ENCODE measurements at regions not wholly inside any gene's neighbourhood (a gene's known extent, or its start where the extent isn't known, plus 50 kb on each side); places are given as distances from the start of the nearest gene placed in this dataset.

DNA sequence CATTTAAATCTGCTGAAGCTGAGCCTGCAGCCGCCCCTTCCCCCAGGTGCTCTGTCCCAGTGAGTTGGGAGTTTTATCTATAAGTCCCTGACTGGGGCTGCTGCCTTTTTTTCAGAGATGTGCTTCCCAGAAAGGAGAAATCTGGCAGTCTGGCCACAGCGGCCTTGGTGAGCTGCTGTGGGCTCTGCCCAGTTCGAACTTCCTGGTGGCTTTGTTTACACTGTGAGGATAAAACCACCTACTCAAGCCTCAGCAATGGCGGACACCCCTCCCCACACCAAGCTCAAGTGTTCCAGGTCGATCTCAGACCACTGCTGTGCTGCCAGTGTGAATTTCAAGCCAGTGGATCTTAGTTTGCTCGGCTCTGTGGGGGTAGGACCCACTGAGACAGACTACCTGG is 97.3 kb downstream of the ACAA2 start:
- WGBS (ENCODE audit: insufficient coverage): 42% methylated on average over 2 of the region's 6 CpGs
- ChIA-PET CTCF (interaction anchor here in 1 of 2 donors (1.0 kb wide), 1 partner anchor 11 kb away, joined by 7 read pairs; no protein-coding TSS in a partner anchor), POLR2A (no interaction called here)
- ATAC-seq (replicated peaks in 1 of 4) (no peak), DNase-seq (no peak)
- Histone ChIP-seq H3K36me3 (ENCODE audit: control insufficient read depth in 2 of 2, extremely low read depth in 1 of 2, insufficient read depth in 1 of 2, low read length in 1 of 2) (no peaks in the 10 kb centered on the region), H3K4me1 (ENCODE audit: control insufficient read depth in 1 of 2, extremely low read depth in 1 of 2, insufficient read depth in 2 of 2, low read length in 2 of 2) (no peaks in the 10 kb centered on the region), H3K9me3 (no peaks in the 10 kb centered on the region), H3K27me3 (replicated peaks in 1 of 2; ENCODE audit: control insufficient read depth in 2 of 2, extremely low read depth in 1 of 2, insufficient read depth in 2 of 2, low read length in 1 of 2) (peaks cover 0 to 11% of the 10 kb centered on the region in 2 experiments), H3K27ac (ENCODE audit: low read length) (no peak overlapping the region), H3K4me3 (ENCODE audit: control insufficient read depth in 1 of 2, extremely low read depth in 1 of 2, low read length in 1 of 2) (no peak overlapping the region)
- peaks cover 16 to 19% of the 10 kb centered on the region in 2 donors for H3K27me3 Mint-ChIP-seq
- no peak overlapping the region for H3K27ac Mint-ChIP-seq
- H3K4me1 Mint-ChIP-seq: no peaks in the 10 kb centered on the region
- no peak overlapping the region for H3K4me3 Mint-ChIP-seq
- no peaks in the 10 kb centered on the region for H3K36me3 Mint-ChIP-seq
- H3K9me3 Mint-ChIP-seq: no peaks in the 10 kb centered on the region

DNA sequence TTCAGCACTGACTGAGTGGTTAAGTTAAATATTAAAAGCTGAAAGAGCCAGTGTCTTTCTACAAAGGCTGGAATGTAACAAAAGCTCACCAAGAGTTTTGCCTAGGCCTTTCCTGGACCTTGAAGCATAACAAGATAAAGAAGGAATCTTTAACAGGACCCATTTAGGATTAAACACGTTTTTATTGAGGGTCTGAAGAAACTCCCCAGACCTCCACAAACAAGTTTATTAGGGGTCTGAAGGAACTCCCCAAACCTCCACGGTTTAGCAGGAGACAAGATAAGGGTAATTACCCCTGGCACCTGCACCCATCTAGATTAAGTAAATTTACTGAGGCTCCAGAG is 104.0 kb downstream of the ACAA2 start:
- H3K4me3 Mint-ChIP-seq: no peak overlapping the region
- no peaks in the 10 kb centered on the region for H3K9me3 Mint-ChIP-seq
- no CpG with 5 or more reads among the region's 2 CpGs for WGBS (ENCODE audit: insufficient coverage)
- Histone ChIP-seq H3K9me3 (no peaks in the 10 kb centered on the region), H3K36me3 (ENCODE audit: control insufficient read depth in 2 of 2, extremely low read depth in 1 of 2, insufficient read depth in 1 of 2, low read length in 1 of 2) (no peaks in the 10 kb centered on the region), H3K4me3 (ENCODE audit: control insufficient read depth in 1 of 2, extremely low read depth in 1 of 2, low read length in 1 of 2) (no peak overlapping the region), H3K4me1 (ENCODE audit: control insufficient read depth in 1 of 2, extremely low read depth in 1 of 2, insufficient read depth in 2 of 2, low read length in 2 of 2) (no peaks in the 10 kb centered on the region), H3K27me3 (replicated peaks in 1 of 2; ENCODE audit: control insufficient read depth in 2 of 2, extremely low read depth in 1 of 2, insufficient read depth in 2 of 2, low read length in 1 of 2) (no peaks in the 10 kb centered on the region), H3K27ac (ENCODE audit: low read length) (no peak overlapping the region)
- DNase-seq (no peak), ATAC-seq (replicated peaks in 1 of 4) (no peak)
- POLR2A ChIA-PET: no interaction called here
- peaks cover 5 to 13% of the 10 kb centered on the region in 2 donors for H3K27me3 Mint-ChIP-seq
- H3K4me1 Mint-ChIP-seq: no peaks in the 10 kb centered on the region
- H3K27ac Mint-ChIP-seq: no peak overlapping the region
- CTCF ChIA-PET: no interaction called here
- H3K36me3 Mint-ChIP-seq: no peaks in the 10 kb centered on the region

GRCh38 chr18:49708662-49709346 is 104.5 kb downstream of the ACAA2 start:
- no peaks in the 10 kb centered on the region for H3K36me3 Mint-ChIP-seq
- H3K27me3 ChIP-seq (replicated peaks in 1 of 2; ENCODE audit: control insufficient read depth in 2 of 2, extremely low read depth in 1 of 2, insufficient read depth in 2 of 2, low read length in 1 of 2): no peaks in the 10 kb centered on the region
- ChIA-PET POLR2A (no interaction called here), CTCF (no interaction called here)
- H3K27ac Mint-ChIP-seq: no peak overlapping the region
- no peaks in the 10 kb centered on the region for H3K9me3 Mint-ChIP-seq
- no peak overlapping the region for H3K4me3 ChIP-seq (ENCODE audit: control insufficient read depth in 1 of 2, extremely low read depth in 1 of 2, low read length in 1 of 2)
- no peaks in the 10 kb centered on the region for H3K9me3 ChIP-seq
- 85% methylated on average over 2 of the region's 6 CpGs for WGBS (ENCODE audit: insufficient coverage)
- H3K27ac ChIP-seq (ENCODE audit: low read length): no peak overlapping the region
- H3K4me1 ChIP-seq (ENCODE audit: control insufficient read depth in 1 of 2, extremely low read depth in 1 of 2, insufficient read depth in 2 of 2, low read length in 2 of 2): no peaks in the 10 kb centered on the region
- no peaks in the 10 kb centered on the region for H3K36me3 ChIP-seq (ENCODE audit: control insufficient read depth in 2 of 2, extremely low read depth in 1 of 2, insufficient read depth in 1 of 2, low read length in 1 of 2)
- DNase-seq: no peak
- H3K4me3 Mint-ChIP-seq: no peak overlapping the region
- H3K4me1 Mint-ChIP-seq: no peaks in the 10 kb centered on the region
- peaks cover 5 to 11% of the 10 kb centered on the region in 2 donors for H3K27me3 Mint-ChIP-seq
- ATAC-seq (replicated peaks in 1 of 4): no peak

DNA sequence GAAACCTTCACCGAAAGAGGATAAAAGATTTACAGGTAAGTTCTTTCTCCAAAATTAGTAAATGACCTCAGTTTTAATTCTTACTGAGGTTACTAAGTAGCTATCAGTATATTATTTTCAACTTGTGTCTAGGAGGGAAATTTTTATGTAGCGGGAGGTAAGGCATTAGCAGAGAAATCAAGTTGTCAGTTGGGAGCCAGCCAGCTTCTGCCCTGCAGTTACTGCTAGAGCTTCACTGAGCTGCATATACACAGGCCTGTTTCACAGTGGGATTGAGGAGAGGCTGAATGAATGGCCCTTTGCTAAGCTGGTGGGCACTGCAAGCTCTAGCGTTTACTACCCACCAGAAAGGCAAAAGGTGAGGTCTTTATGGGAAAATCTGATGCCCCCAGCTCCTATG is 105.7 kb downstream of the ACAA2 start:
- no peak overlapping the region for H3K4me3 ChIP-seq (ENCODE audit: control insufficient read depth in 1 of 2, extremely low read depth in 1 of 2, low read length in 1 of 2)
- no peaks in the 10 kb centered on the region for H3K9me3 Mint-ChIP-seq
- no peaks in the 10 kb centered on the region for H3K36me3 ChIP-seq (ENCODE audit: control insufficient read depth in 2 of 2, extremely low read depth in 1 of 2, insufficient read depth in 1 of 2, low read length in 1 of 2)
- no peak for DNase-seq
- no peaks in the 10 kb centered on the region for H3K4me1 Mint-ChIP-seq
- H3K27ac ChIP-seq (ENCODE audit: low read length): no peak overlapping the region
- H3K9me3 ChIP-seq: no peaks in the 10 kb centered on the region
- H3K27me3 Mint-ChIP-seq: peaks cover 0 to 11% of the 10 kb centered on the region in 2 donors
- ChIA-PET CTCF (no interaction called here), POLR2A (no interaction called here)
- no peaks in the 10 kb centered on the region for H3K36me3 Mint-ChIP-seq
- 93% methylated on average over 2 of the region's 3 CpGs for WGBS (ENCODE audit: insufficient coverage)
- H3K4me3 Mint-ChIP-seq: no peak overlapping the region
- H3K4me1 ChIP-seq (ENCODE audit: control insufficient read depth in 1 of 2, extremely low read depth in 1 of 2, insufficient read depth in 2 of 2, low read length in 2 of 2): no peaks in the 10 kb centered on the region
- H3K27me3 ChIP-seq (replicated peaks in 1 of 2; ENCODE audit: control insufficient read depth in 2 of 2, extremely low read depth in 1 of 2, insufficient read depth in 2 of 2, low read length in 1 of 2): no peaks in the 10 kb centered on the region
- H3K27ac Mint-ChIP-seq: no peak overlapping the region
- no peak for ATAC-seq (replicated peaks in 1 of 4)

DNA sequence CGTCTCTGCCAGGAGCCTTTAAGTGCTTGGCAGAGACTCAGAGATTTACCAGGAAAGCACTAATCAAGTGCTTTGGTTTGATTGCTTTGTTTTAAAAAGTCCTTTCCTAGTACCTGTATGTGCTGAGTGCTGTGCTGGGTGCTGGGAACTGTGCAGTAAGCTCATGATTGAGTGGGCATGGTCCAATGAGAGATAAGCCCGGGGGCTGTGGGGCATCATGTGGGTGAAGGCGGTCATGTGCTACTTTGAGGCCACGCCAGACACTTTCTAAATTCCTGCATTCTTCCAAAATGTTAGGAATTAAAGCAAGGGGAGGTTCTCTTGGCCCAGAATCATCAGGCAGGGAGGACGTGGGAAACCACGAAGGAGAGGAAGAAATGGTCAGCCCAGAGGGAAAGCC is 109.0 kb downstream of the ACAA2 start:
- H3K36me3 ChIP-seq (ENCODE audit: control insufficient read depth in 2 of 2, extremely low read depth in 1 of 2, insufficient read depth in 1 of 2, low read length in 1 of 2): no peaks in the 10 kb centered on the region
- DNase-seq (no peak), ATAC-seq (replicated peaks in 1 of 4) (no peak)
- Mint-ChIP-seq H3K9me3 (no peaks in the 10 kb centered on the region), H3K27ac (no peak overlapping the region), H3K4me3 (no peak overlapping the region), H3K36me3 (no peaks in the 10 kb centered on the region), H3K27me3 (peaks cover 0 to 9% of the 10 kb centered on the region in 2 donors), H3K4me1 (no peaks in the 10 kb centered on the region)
- CTCF ChIA-PET: no interaction called here
- peaks cover 0 to 3% of the 10 kb centered on the region in 2 experiments for H3K27me3 ChIP-seq (replicated peaks in 1 of 2; ENCODE audit: control insufficient read depth in 2 of 2, extremely low read depth in 1 of 2, insufficient read depth in 2 of 2, low read length in 1 of 2)
- no peak overlapping the region for H3K27ac ChIP-seq (ENCODE audit: low read length)
- POLR2A ChIA-PET: no interaction called here
- WGBS (ENCODE audit: insufficient coverage): 51% methylated on average over 3 of the region's 6 CpGs
- H3K4me3 ChIP-seq (ENCODE audit: control insufficient read depth in 1 of 2, extremely low read depth in 1 of 2, low read length in 1 of 2): no peak overlapping the region
- H3K9me3 ChIP-seq: no peaks in the 10 kb centered on the region
- H3K4me1 ChIP-seq (ENCODE audit: control insufficient read depth in 1 of 2, extremely low read depth in 1 of 2, insufficient read depth in 2 of 2, low read length in 2 of 2): no peaks in the 10 kb centered on the region

GRCh38 chr18:49701190-49701589 is 112.1 kb downstream of the ACAA2 start:
- peaks cover 3 to 14% of the 10 kb centered on the region in 2 donors for H3K27me3 Mint-ChIP-seq
- H3K4me1 Mint-ChIP-seq: no peaks in the 10 kb centered on the region
- Histone ChIP-seq H3K27ac (ENCODE audit: low read length) (no peak overlapping the region), H3K9me3 (no peaks in the 10 kb centered on the region), H3K27me3 (replicated peaks in 1 of 2; ENCODE audit: control insufficient read depth in 2 of 2, extremely low read depth in 1 of 2, insufficient read depth in 2 of 2, low read length in 1 of 2) (peaks cover 0 to 8% of the 10 kb centered on the region in 2 experiments), H3K4me1 (ENCODE audit: control insufficient read depth in 1 of 2, extremely low read depth in 1 of 2, insufficient read depth in 2 of 2, low read length in 2 of 2) (no peaks in the 10 kb centered on the region), H3K36me3 (ENCODE audit: control insufficient read depth in 2 of 2, extremely low read depth in 1 of 2, insufficient read depth in 1 of 2, low read length in 1 of 2) (no peaks in the 10 kb centered on the region), H3K4me3 (ENCODE audit: control insufficient read depth in 1 of 2, extremely low read depth in 1 of 2, low read length in 1 of 2) (no peak overlapping the region)
- no peaks in the 10 kb centered on the region for H3K9me3 Mint-ChIP-seq
- ChIA-PET CTCF (no interaction called here), POLR2A (no interaction called here)
- H3K27ac Mint-ChIP-seq: no peak overlapping the region
- ATAC-seq (replicated peaks in 1 of 4): no peak
- WGBS (ENCODE audit: insufficient coverage): 70% methylated on average over 5 of the region's 5 CpGs
- H3K4me3 Mint-ChIP-seq: no peak overlapping the region
- no peaks in the 10 kb centered on the region for H3K36me3 Mint-ChIP-seq
- DNase-seq: no peak

GRCh38 chr18:49699303-49699702 is 114.0 kb downstream of the ACAA2 start:
- Mint-ChIP-seq H3K27me3 (peaks cover 3 to 7% of the 10 kb centered on the region in 2 donors), H3K4me1 (no peaks in the 10 kb centered on the region), H3K9me3 (no peaks in the 10 kb centered on the region), H3K36me3 (no peaks in the 10 kb centered on the region), H3K27ac (no peak overlapping the region), H3K4me3 (no peak overlapping the region)
- Histone ChIP-seq H3K4me3 (ENCODE audit: control insufficient read depth in 1 of 2, extremely low read depth in 1 of 2, low read length in 1 of 2) (no peak overlapping the region), H3K9me3 (no peaks in the 10 kb centered on the region), H3K27me3 (replicated peaks in 1 of 2; ENCODE audit: control insufficient read depth in 2 of 2, extremely low read depth in 1 of 2, insufficient read depth in 2 of 2, low read length in 1 of 2) (peaks cover 0 to 8% of the 10 kb centered on the region in 2 experiments), H3K4me1 (ENCODE audit: control insufficient read depth in 1 of 2, extremely low read depth in 1 of 2, insufficient read depth in 2 of 2, low read length in 2 of 2) (no peaks in the 10 kb centered on the region), H3K36me3 (ENCODE audit: control insufficient read depth in 2 of 2, extremely low read depth in 1 of 2, insufficient read depth in 1 of 2, low read length in 1 of 2) (no peaks in the 10 kb centered on the region), H3K27ac (ENCODE audit: low read length) (no peak overlapping the region)
- 92% methylated on average over 4 of the region's 6 CpGs for WGBS (ENCODE audit: insufficient coverage)
- DNase-seq (no peak), ATAC-seq (replicated peaks in 1 of 4) (no peak)
- ChIA-PET POLR2A (no interaction called here), CTCF (no interaction called here)
